GM18909 (cell line): ENCODE measurements at regions not wholly inside any gene's neighbourhood (a gene's known extent, or its start where the extent isn't known, plus 50 kb on each side); places are given as distances from the start of the nearest gene placed in this dataset.
"Not testable (repeated sequence)": the region's sequence is repeated elsewhere in the genome, so short reads cannot be mapped to it uniquely, and the experiment has no call there.

ENCODE experiments used
- ATAC-seq: cut with Tn5 transposase; IDR thresholded peaks from one replicate; pipeline ENCODE4 v1.9.1; 2021; ENCODE audit warnings: mild to moderate bottlenecking; ENCODE audit not compliant: unreplicated experiment, poor library complexity

GRCh38 chr1:121558034-121558433, 373.3 kb downstream of the SRGAP2C start:
- ATAC-seq = not testable (repeated sequence)

DNA sequence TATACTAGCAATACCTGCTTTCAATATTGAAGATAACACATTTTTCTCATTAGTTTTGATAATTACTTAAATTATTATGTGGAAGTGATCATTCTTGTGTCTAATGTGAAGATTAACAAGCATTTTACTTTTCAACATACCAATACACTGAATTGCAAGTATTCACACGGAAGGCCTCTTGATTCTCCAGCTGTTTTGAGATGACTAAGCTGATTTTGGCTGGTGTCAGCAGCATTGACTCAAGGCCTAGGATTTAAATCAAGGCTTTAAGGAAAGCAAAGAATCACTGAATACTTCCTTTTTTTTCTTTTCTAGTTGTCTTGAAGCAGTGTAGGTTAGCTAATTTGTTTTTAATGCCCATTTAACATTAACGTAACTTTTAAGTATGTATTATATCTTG, 373.7 kb downstream of the SRGAP2C start:
- ATAC-seq = no peak

GRCh38 chr1:121566346-121566745, 381.6 kb downstream of the SRGAP2C start:
- no peak for ATAC-seq

DNA sequence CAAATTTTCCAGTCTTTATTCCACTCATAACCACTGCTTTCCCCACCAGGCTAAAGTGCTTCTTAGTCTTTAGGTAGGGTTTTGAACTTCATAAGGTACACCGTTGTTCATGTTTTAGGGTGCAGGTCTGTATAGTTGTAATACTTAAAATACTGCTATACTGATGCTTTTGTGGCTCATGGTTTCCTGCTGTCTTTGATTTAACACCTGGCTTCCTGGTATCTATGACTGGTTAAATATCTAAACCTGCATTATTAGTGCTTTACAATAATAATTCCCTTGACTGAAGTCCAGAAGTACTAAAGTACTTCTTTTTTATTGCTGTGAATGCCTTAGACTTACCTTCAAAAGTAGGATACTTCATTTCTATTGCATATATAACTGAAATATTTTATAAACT, 384.7 kb downstream of the SRGAP2C start:
- no peak for ATAC-seq

- not testable (repeated sequence) for ATAC-seq
These were observed 389.2 kb downstream of the SRGAP2C start for GRCh38 chr1:121573881-121574504.

DNA sequence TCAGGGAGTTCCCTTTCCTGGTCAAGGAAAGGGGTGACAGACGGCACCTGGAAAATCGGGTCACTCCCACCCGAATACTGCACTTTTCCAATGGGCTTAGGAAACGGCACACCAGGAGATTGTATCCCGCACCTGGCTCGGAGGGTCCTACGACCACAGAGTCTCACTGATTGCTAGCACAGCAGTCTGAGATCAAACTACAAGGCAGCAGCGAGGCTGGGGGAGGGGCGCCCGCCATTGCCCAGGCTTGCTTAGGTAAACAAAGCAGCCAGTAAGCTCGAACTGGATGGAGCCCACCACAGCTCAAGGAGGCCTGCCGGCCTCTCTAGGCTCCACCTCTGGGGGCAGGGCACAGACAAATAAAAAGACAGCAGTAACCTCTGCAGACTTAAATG, 389.7 kb downstream of the SRGAP2C start:
- ATAC-seq = not testable (repeated sequence)

DNA sequence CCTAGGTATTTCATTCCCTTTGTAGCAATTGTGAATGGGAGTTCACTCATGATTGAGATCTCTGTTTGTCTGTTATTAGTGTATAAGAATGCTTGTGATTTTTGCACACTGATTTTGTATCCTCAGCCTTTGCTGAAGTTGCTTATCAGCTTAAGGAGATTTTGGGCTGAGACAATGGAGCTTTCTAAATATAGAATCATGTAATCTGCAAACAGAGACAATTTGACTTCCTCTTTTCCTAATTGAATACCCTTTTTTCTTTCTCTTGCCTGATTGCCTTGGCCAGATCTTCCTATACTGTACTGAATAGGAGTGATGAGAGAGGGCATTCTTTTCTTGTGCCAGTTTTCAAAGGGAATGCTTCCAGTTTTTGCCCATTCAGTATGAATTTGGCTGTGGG, 398.1 kb downstream of the SRGAP2C start:
- not testable (repeated sequence) for ATAC-seq

GRCh38 chr1:121586369-121587229, 401.8 kb downstream of the SRGAP2C start:
- ATAC-seq = no peak

DNA sequence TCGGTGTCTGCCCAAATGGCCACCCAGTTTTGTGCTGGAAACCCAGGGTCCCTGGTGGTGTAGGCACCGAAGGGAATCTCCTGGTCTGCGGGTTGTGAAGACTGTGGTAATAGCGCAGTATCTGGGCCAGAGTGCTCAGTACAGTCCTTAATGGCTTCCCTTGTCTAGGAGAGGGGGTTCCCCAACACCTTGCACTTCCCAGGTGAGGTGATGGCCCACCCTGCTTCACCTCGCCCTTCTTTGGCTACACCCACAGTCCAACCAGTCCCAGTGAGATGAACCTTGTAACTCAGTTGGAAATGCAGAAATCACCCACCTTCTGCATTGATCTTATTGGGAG, 402.4 kb downstream of the SRGAP2C start:
- no peak for ATAC-seq

- ATAC-seq = no peak
These were observed 403.0 kb downstream of the SRGAP2C start for GRCh38 chr1:121587777-121588176.

GRCh38 chr1:121594096-121594495, 409.3 kb downstream of the SRGAP2C start:
- ATAC-seq = no peak

DNA sequence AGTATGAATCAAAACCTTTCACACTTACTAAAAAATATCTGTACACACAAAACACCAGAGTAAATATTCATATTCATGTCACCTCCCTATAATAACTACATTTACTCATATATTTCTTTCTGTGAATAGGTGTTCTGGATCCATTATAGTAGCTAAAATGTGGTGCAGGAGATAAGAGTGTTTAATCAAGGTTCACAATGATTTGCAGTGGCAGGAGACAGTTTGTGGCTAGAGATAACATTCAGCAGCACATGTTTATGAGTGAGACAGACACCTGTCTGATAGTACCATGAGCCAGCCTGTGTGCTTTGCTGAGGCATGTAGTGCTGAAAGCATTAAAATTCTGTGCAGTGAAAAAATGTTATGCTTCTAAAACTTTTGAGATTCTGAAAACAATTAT, 410.3 kb downstream of the SRGAP2C start:
- ATAC-seq = no peak

DNA sequence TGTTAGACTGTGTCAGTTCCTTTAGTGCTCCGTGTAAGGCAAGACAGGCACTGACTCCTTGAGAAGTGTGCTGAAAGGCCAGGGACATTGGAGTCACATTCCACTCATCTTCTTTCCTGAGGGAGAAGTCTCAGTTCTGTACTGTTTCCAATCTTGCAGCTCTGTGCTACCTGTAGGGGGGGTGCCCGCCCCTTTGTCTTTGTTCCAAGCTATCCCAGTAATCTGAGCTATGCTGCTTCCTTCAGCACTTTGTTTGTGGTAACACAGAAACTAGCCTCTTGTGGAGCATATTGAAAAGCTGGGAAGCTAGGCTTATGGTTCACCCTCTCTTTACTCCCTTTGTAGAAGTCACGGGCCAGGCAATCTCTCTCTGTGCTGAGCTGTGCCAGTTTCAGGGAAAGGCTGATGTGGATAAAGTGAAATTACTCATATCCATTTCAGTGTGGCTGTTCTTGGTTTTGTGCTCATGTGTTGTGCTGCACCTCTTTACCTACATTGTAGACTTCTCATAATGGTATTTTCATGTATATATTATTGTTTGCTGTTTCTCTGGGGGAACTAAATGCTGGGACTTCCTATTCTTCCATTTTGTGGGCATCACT, 420.2 kb downstream of the SRGAP2C start:
- not testable (repeated sequence) for ATAC-seq

DNA sequence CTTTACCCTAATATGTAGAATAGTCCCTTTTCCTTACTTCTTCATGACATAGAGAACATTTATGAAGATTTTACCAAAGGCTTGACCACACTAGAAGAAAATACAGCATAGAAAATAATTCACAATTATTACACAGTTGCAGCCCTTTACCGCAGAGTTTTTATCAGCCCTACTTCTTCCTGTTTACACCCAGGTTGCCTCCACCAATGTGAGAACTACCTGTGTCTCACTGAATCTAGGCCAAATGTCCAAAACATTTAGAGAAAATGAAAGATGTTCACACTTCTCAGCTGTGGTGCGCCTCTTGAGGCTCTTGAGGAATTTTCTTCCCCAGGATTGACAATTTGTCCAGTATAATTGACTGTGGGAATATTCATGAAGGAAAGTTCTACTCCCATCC, 422.7 kb downstream of the SRGAP2C start:
- not testable (repeated sequence) for ATAC-seq
